ENCODE measurements at regions not wholly inside any gene's neighbourhood (a gene's known extent, or its start where the extent isn't known, plus 50 kb on each side); places are given as distances from the start of the nearest gene placed in this dataset.
"Not testable (repeated sequence)": the region's sequence is repeated elsewhere in the genome, so short reads cannot be mapped to it uniquely, and the experiment has no call there.

- DNase-seq (ENCODE audit: low read depth), result no peak
These were observed 614.7 kb upstream of the ST8SIA4 start for GRCh38 chr5:101517795-101518194.

DNA sequence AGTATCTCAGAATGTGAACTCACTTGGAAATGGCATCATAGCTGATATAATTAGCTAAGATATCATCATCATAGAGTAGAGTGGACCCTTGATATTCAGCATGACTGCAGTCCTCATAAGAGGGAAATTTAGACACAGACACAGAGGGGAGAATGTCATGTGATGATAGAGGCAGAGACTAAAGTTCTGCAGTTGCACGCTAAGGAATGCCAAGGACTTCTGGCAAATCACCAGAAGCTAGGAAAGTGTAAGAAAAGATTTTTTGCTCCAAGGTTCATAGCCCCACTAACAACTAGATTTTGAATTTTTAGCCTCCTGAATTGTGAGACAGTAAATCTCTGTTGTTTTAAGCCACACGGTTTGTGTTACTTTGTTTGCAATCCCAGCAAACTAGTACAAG lies 612.6 kb upstream of the ST8SIA4 start:
- no peak for DNase-seq (ENCODE audit: low read depth)

- DNase-seq (ENCODE audit: low read depth), result no peak
These were observed 602.9 kb upstream of the ST8SIA4 start for GRCh38 chr5:101505891-101506570.

GRCh38 chr5:101482931-101483330 lies 579.8 kb upstream of the ST8SIA4 start:
- DNase-seq (ENCODE audit: low read depth), result no peak

GRCh38 chr5:101473483-101473882 lies 570.4 kb upstream of the ST8SIA4 start:
- DNase-seq (ENCODE audit: low read depth), result no peak

DNA sequence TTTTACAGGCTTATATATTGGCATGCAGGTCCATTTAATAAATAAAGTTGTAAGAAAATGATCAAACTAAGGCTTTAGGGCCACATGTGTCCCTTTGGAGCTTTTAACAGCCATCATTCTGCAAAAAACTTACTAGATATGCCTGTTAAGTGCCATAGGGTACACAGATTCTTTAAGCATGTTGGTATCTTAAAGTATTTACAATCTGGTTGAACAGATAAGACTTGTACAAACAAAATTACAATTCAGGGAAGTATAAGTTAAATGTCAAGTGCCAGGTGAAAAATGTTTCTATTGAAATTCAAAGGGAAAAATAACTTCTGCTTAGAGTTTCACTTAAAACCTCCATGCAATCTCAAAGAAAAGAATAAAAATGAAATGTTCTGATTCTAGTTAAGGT lies 558.4 kb upstream of the ST8SIA4 start:
- no peak for DNase-seq (ENCODE audit: low read depth)

DNA sequence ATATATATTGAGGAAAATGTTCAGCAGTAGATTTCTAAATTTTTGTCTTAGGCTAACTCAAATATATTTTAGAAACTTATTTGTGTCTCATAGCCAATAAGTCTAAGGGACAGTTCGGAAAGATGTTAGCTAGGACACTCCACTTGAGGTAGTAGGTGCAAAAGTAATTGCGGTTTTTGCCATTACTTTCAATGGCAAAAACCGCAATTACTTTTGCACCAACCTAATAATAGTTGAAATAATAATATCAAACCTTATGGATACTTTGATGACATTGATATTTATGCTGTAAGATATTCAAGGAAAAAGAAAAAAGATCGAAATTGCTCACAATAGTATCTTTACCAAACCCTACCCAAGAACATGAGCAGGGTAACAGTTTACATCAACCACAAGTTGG lies 555.5 kb upstream of the ST8SIA4 start:
- DNase-seq (ENCODE audit: low read depth), result no peak

DNA sequence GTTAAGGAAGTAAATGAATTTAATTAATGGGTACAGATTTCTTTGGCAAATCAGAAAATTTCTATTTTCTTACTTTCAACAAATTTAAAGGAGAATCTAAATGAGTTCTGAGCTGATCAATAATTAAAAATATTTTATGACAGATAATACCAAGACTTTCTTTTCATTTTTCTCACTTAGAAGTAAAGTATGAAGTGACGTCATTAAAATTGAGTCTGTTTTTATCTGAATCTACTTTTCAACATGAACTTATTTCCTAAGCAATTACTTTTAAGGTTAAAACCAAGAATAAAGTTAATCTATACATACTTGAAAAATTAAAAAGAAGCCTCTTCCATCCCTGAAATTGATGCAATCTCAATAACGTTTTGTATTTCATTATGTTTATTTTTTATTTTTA lies 552.8 kb upstream of the ST8SIA4 start:
- DNase-seq (ENCODE audit: low read depth), result no peak

- DNase-seq (ENCODE audit: low read depth), result no peak
These were observed 552.0 kb upstream of the ST8SIA4 start for GRCh38 chr5:101455048-101455447.

DNA sequence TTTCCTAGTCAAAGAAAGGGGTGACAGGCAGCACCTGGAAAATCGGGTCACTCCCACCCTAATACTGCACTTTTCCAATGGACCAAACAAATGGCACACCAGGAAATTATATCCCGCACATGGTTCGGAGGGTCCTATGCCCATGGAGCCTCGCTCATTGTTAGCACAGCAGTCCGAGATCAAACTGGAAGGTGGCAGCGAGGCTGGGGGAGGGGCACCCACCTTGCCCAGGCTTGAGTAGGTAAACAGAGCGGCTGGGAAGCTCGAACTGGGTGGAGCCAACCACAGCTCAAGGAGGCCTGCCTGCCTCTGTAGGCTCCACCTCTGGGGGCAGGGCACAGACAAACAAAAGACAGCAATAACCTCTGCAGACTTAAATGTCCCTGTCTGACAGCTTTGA lies 539.2 kb upstream of the ST8SIA4 start:
- DNase-seq (ENCODE audit: low read depth), result not testable (repeated sequence)

DNA sequence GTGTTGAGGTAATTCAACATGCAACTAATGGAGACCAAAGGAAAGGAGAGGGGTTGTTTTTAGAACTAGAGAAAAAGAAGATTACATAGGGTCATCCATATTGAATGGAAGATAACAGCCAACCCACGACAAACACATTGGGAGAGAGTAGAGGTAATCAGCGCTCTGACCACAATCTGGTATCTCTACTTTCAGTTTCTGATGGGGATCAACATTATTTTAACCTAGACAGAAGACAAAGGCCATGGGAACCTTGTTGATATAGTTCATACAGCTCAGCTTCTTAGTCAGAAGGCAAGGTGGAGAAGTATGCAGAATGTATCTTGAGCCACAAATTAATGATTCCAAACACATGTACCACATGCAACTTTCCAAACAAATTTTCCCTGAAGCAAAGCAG lies 537.1 kb upstream of the ST8SIA4 start:
- no peak for DNase-seq (ENCODE audit: low read depth)

- no peak for DNase-seq (ENCODE audit: low read depth)
These were observed 534.3 kb upstream of the ST8SIA4 start for GRCh38 chr5:101437351-101437750.

- no peak for DNase-seq (ENCODE audit: low read depth)
These were observed 532.7 kb upstream of the ST8SIA4 start for GRCh38 chr5:101435768-101436167.

GRCh38 chr5:101431201-101431600 lies 528.1 kb upstream of the ST8SIA4 start:
- DNase-seq (ENCODE audit: low read depth), result no peak

DNA sequence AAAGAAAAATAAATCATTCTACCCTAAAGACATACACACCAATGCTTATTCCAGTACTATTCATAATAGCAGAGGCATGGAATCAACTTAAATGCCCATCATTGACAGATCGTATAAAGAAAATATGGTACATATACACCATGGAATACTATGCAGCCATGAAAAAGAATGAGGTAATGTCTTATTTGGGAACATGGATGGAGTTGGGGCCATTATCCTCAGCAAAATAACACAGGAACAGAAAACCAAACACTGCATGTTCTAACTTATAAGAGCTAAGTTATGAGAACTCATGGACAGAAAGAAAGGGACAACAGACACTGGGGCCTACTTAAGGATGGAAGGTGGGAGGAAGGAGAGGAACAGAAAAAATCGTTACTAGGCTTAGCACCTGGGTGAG lies 527.5 kb upstream of the ST8SIA4 start:
- no peak for DNase-seq (ENCODE audit: low read depth)

DNA sequence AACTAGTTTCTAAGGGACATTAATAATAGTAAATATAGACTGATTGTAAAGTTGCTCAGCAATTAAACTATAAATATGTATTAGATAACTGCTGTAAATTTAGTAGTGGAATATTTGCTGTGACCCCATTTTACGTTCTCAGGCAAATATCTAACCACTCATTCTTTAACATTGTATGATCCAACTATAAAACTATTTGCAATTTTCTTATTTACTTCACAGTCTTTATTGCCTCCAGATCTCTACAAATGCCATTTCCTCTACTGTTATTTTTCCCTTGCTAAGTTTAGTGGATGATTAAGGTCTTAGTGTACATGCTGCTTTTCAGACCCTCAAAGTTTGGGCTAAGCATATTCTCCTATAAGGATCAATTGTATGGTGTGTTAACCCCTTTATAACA lies 526.2 kb upstream of the ST8SIA4 start:
- DNase-seq (ENCODE audit: low read depth), result no peak

DNA sequence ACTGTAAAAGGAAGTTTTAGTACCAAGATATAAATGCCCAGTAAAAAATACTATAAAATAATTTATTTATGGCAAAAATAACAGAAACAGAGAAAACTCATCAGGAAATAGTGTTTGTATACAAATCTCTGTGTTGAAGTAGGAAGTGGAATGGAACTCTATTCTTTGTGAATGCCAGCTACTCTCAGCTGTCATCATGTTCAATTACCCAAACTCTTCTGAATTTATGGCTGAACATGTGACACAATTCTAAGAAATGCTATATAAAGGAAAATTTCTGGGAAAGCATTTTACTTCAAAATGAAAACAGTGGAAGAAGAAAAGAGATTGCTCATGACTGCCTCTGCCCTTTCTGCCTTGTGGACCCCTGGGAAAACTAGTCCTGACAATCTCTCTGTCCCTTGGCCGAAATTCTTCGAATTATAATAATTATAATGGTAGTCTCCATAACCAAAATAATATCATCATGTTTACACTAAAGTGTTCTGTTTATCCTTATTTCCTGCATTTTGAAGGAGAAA lies 522.3 kb upstream of the ST8SIA4 start:
- DNase-seq (ENCODE audit: low read depth), result no peak

DNA sequence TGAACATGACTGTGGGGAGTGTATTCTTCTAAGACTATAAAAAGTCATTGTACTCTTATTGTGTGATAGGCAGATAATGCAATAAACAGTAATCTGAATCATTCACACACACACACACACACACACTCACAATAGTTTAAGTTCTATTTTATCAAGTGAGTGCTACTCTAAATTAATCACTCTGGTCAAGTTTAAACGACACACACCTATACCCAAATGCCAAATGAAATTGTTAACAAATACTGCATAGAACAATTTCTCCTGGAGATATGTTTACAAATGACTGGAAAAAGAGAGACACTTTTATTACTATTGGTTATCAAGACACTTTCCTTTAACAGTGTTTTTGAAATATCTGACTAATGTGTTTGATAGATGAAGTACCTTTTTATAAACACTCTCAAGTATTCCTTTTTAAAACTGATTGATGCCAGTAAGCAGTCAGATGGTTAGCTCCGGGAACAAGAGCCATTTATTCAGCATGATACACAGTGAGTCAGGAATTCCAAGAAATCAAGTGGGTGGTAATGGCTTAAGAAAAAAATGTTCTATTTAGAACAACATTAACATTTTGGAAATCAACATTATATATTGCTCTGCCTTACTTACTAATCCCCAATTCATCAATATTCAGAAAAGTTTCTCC lies 521.6 kb upstream of the ST8SIA4 start:
- no peak for DNase-seq (ENCODE audit: low read depth)

- DNase-seq (ENCODE audit: low read depth), result no peak
These were observed 515.6 kb upstream of the ST8SIA4 start for GRCh38 chr5:101418713-101419118.

DNA sequence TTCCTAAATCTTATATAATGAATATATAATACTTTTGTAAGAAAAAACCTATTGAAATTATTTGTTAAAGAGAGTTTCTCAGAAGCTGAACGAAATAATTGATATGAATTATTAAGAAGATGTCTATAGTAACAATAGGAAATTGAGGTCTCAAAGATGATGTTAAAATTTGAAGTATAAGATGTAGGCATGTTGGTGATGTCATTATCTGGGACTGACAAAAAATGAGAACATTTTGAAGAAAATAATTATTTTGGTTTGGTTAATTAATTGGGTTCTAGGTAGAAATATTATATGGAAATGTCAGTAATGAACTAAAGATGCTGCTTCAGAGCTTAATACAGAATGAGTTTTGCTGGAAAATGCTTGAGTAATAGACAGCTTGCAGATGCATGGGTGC lies 501.4 kb upstream of the ST8SIA4 start:
- no peak for DNase-seq (ENCODE audit: low read depth)

DNA sequence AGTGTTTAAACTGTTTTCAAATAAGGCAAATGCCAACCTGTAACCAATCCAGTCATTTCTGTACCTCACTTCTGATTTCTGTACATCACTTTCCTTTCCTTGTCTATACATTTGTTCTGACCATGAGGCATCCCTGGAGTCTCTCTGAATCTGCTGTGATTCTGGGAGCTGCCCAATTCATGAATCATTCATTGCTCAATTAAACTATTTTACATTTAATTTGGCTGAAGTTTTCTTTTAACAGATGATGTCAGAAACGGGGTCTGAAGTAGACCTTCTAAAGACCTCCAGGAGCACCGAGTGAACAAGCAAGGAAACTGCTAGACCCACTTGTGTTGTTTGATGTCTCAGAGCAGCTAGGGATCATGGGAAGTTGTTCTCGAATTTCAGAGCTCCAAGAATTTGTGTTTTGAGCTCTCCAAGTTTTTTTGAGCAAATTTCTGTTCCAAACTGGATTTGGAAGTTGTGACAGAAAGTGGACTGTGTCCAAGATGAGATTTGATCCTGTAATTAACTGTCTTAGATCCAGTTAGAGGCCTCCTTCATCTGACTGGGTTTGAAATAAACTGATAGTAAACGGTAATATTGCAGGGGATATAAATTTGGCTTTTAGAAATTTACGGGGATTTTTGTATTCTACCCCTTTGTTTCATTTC lies 490.8 kb upstream of the ST8SIA4 start:
- no peak for DNase-seq (ENCODE audit: low read depth)

DNA sequence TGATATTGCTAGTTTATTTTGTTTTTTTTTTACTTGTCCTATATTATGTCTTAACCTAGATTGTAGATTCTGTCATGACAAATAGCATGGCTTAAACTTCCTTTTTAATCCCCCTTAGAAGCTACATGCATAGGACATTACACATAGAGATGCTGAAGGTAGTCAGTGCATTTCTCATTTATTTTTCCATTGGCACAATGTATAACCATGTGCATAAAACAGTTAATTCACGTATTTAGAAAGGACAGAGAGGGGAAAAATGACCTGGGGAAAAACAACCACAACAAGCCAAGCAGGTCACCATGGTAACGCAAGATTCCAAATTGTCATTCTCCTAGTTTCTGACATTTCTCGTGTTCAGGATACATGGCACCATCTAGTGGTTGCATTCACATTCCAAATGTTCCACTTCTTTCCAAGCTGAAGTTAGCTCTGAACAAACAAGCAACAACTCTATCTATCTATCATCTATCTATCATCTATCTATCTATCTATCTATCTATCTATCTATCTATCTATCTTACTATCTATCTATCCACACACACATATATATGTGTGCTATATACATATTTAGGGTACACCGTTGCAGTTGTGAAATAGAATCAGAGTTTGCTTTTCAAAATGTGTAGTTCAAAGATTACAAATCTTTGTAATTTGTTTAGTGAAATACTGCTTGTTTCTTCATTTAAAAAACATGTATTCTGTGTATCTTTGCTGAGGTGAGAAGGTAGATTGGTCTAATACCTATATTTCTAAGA lies 487.2 kb upstream of the ST8SIA4 start:
- peak; percentile 24 for DNase-seq (ENCODE audit: low read depth)
